22Rv1 (cell line): ENCODE measurements at regions not wholly inside any gene's neighbourhood (a gene's known extent, or its start where the extent isn't known, plus 50 kb on each side); places are given as distances from the start of the nearest gene placed in this dataset.

Experiments
- CTCF ChIP-seq: fragments of 450-650 bp; IDR thresholded peaks from 2 replicates; pipeline ENCODE4 v1.5.1; 2017; ENCODE audit warnings: mild to moderate bottlenecking
- ZFX ChIP-seq: fragments of 450-650 bp; IDR thresholded peaks from 2 replicates; pipeline ENCODE4 v1.6.1; 2017; ENCODE audit warnings: antibody characterized with exemption, borderline replicate concordance

- no peak for TF ChIP-seq CTCF
- no peak for TF ChIP-seq ZFX
Measured at GRCh38 chr12:115481141-115481540, 796.4 kb downstream of the MED13L start.
